HS-27A (cell line): ENCODE measurements at regions not wholly inside any gene's neighbourhood (a gene's known extent, or its start where the extent isn't known, plus 50 kb on each side); places are given as distances from the start of the nearest gene placed in this dataset.
A peak's percentile ranks its signal among the peaks of the same experiment; 100 is the strongest.
"Not testable (repeated sequence)": the region's sequence is repeated elsewhere in the genome, so short reads cannot be mapped to it uniquely, and the experiment has no call there.

ENCODE experiments used
- DNase-seq: peaks from one replicate; pipeline ENCODE4 v3.0.0-alpha.2; 2012; ENCODE audit warnings: low read depth, missing footprints

GRCh38 chr2:48043746-48044145, 137.4 kb upstream of the FBXO11 start:
- DNase-seq, result peak; percentile 9

GRCh38 chr2:48045613-48046012, 139.3 kb upstream of the FBXO11 start:
- DNase-seq, result no peak

GRCh38 chr2:48048476-48049171, 142.3 kb upstream of the FBXO11 start:
- DNase-seq, result no peak

- DNase-seq, result no peak
These were observed 143.1 kb upstream of the FBXO11 start for GRCh38 chr2:48049371-48049770.

- no peak for DNase-seq
These were observed 144.4 kb upstream of the FBXO11 start for GRCh38 chr2:48050711-48051110.

- DNase-seq, result no peak
These were observed 153.7 kb upstream of the FBXO11 start for GRCh38 chr2:48059975-48060374.

- DNase-seq, result not testable (repeated sequence)
These were observed 155.4 kb upstream of the FBXO11 start for GRCh38 chr2:48061656-48062055.

- DNase-seq, result no peak
These were observed 158.8 kb upstream of the FBXO11 start for GRCh38 chr2:48065096-48065495.

- DNase-seq, result no peak
These were observed 159.7 kb upstream of the FBXO11 start for GRCh38 chr2:48066000-48066399.

GRCh38 chr2:48069769-48070168, 163.5 kb upstream of the FBXO11 start:
- DNase-seq, result no peak

GRCh38 chr2:48070415-48070814, 164.1 kb upstream of the FBXO11 start:
- no peak for DNase-seq

- DNase-seq, result no peak
These were observed 166.3 kb upstream of the FBXO11 start for GRCh38 chr2:48072583-48072982.

- no peak for DNase-seq
These were observed 169.3 kb upstream of the FBXO11 start for GRCh38 chr2:48075631-48076030.

GRCh38 chr2:48080534-48081316, 174.4 kb upstream of the FBXO11 start:
- DNase-seq, result no peak

- DNase-seq, result no peak
These were observed 175.0 kb upstream of the FBXO11 start for GRCh38 chr2:48081317-48081628.

GRCh38 chr2:48085888-48086287, 179.6 kb upstream of the FBXO11 start:
- no peak for DNase-seq

- DNase-seq, result no peak
These were observed 182.7 kb upstream of the FBXO11 start for GRCh38 chr2:48088994-48089393.

- no peak for DNase-seq
These were observed 183.3 kb upstream of the FBXO11 start for GRCh38 chr2:48089644-48090043.

- no peak for DNase-seq
These were observed 186.8 kb upstream of the FBXO11 start for GRCh38 chr2:48092846-48093803.

GRCh38 chr2:48096765-48097164, 190.5 kb upstream of the FBXO11 start:
- DNase-seq, result not testable (repeated sequence)

- DNase-seq, result no peak
These were observed 192.2 kb upstream of the FBXO11 start for GRCh38 chr2:48098539-48098938.

- no peak for DNase-seq
These were observed 198.1 kb upstream of the FBXO11 start for GRCh38 chr2:48104418-48104817.

GRCh38 chr2:48105848-48106247, 199.6 kb upstream of the FBXO11 start:
- DNase-seq, result no peak
